WTC11 (cell line): ENCODE measurements at regions not wholly inside any gene's neighbourhood (a gene's known extent, or its start where the extent isn't known, plus 50 kb on each side); places are given as distances from the start of the nearest gene placed in this dataset.

ENCODE experiments used
- ATAC-seq: fragments of 200-7000 bp; cut with Tn5 transposase; 2 replicates; pipeline ENCODE4 v1.10.0; 2021; ENCODE audit warnings: mild to moderate bottlenecking, moderate library complexity
- CTCF ChIA-PET: fragments of 300-600 bp; sonication (Branson Sonifier 250); formaldehyde crosslinking; loops from one replicate; lab custom pipeline; 2021; ENCODE audit warnings: antibody characterized with exemption; lab: Charles Lee
- POLR2A ChIA-PET: fragments of 350-600 bp; sonication (Branson Sonifier 250); formaldehyde crosslinking; loops from one replicate; lab custom pipeline; 2021; ENCODE audit warnings: antibody characterized with exemption; lab: Charles Lee
- DNase-seq: peaks from one replicate; pipeline ENCODE4 v3.0.0; 2021; ENCODE audit warnings: low spot score
- H3K27ac Mint-ChIP-seq: 2 replicates; pipeline ENCODE4 v1.8.0; 2021; ENCODE audit warnings: mixed read lengths
- H3K27me3 Mint-ChIP-seq: 2 replicates; pipeline ENCODE4 v1.8.0; 2021; ENCODE audit warnings: low read depth, mild to moderate bottlenecking, moderate library complexity, mixed read lengths
- H3K36me3 Mint-ChIP-seq: 2 replicates; pipeline ENCODE4 v1.8.0; 2021; ENCODE audit warnings: mixed read lengths
- H3K4me1 Mint-ChIP-seq: 2 replicates; pipeline ENCODE4 v1.8.0; 2022; ENCODE audit warnings: mixed read lengths
- H3K4me3 Mint-ChIP-seq: 2 replicates; pipeline ENCODE4 v1.8.0; 2021; ENCODE audit warnings: mild to moderate bottlenecking, moderate library complexity, mixed read lengths
- H3K9me3 Mint-ChIP-seq: 2 replicates; pipeline ENCODE4 v1.8.0; 2021; ENCODE audit warnings: mixed read lengths
- AFF4 ChIP-seq: sonication (generic); formaldehyde crosslinking; IDR thresholded peaks from 2 replicates; pipeline ENCODE4 v1.8.1; 2023; ENCODE audit warnings: mild to moderate bottlenecking, missing genetic modification reagents, borderline replicate concordance
- ATF1 ChIP-seq: sonication (generic); formaldehyde crosslinking; IDR thresholded peaks from 2 replicates; pipeline ENCODE4 v1.8.1; 2023; ENCODE audit warnings: mild to moderate bottlenecking, moderate library complexity, missing genetic modification reagents
- GRHL2 ChIP-seq: fragments of 250-450 bp; sonication (Bioruptor Pico); IDR thresholded peaks from 2 replicates; pipeline ENCODE4 v1.8.0; 2022; ENCODE audit warnings: mild to moderate bottlenecking, moderate library complexity; ENCODE audit not compliant: insufficient replicate concordance, severe bottlenecking
- IRF1 ChIP-seq: sonication (generic); formaldehyde crosslinking; IDR thresholded peaks from 2 replicates; pipeline ENCODE4 v1.8.0; 2023; ENCODE audit warnings: missing genetic modification reagents
- JUN ChIP-seq: sonication (generic); formaldehyde crosslinking; IDR thresholded peaks from 2 replicates; pipeline ENCODE4 v1.8.0; 2023; ENCODE audit warnings: mild to moderate bottlenecking, missing genetic modification reagents
- MXD4 ChIP-seq: fragments of 250-450 bp; sonication (Bioruptor Pico); IDR thresholded peaks from 2 replicates; pipeline ENCODE4 v1.8.0; 2021; ENCODE audit warnings: mild to moderate bottlenecking, moderate library complexity, borderline replicate concordance
- NFE2L1 ChIP-seq: sonication (generic); formaldehyde crosslinking; IDR thresholded peaks from 2 replicates; pipeline ENCODE4 v1.8.1; 2023; ENCODE audit warnings: missing genetic modification reagents
- NR1H2 ChIP-seq: sonication (generic); formaldehyde crosslinking; IDR thresholded peaks from 2 replicates; pipeline ENCODE4 v1.9.0; 2021; ENCODE audit warnings: mild to moderate bottlenecking, moderate library complexity, missing genetic modification reagents
- PRDM15 ChIP-seq: sonication (generic); formaldehyde crosslinking; IDR thresholded peaks from 2 replicates; pipeline ENCODE4 v1.8.0; 2022; ENCODE audit warnings: missing genetic modification reagents
- PREB ChIP-seq: sonication (generic); formaldehyde crosslinking; IDR thresholded peaks from 2 replicates; pipeline ENCODE4 v1.8.1; 2022; ENCODE audit warnings: mild to moderate bottlenecking, missing genetic modification reagents, moderate library complexity, borderline replicate concordance
- SMAD3 ChIP-seq: sonication (generic); formaldehyde crosslinking; IDR thresholded peaks from 2 replicates; pipeline ENCODE4 v1.8.0; 2022; ENCODE audit warnings: missing genetic modification reagents, mild to moderate bottlenecking, borderline replicate concordance
- SMAD4 ChIP-seq: sonication (generic); formaldehyde crosslinking; IDR thresholded peaks from 2 replicates; pipeline ENCODE4 v1.8.0; 2022; ENCODE audit warnings: mild to moderate bottlenecking, missing genetic modification reagents
- TCF7 ChIP-seq: sonication (generic); formaldehyde crosslinking; IDR thresholded peaks from 2 replicates; pipeline ENCODE4 v1.8.0; 2022; ENCODE audit warnings: mild to moderate bottlenecking, low read depth, missing genetic modification reagents, moderate library complexity
- ZMAT4 ChIP-seq: fragments of 250-450 bp; sonication (Bioruptor Pico); IDR thresholded peaks from 2 replicates; pipeline ENCODE4 v1.9.0; 2021; ENCODE audit warnings: mild to moderate bottlenecking
- ZNF219 ChIP-seq: sonication (generic); formaldehyde crosslinking; IDR thresholded peaks from 2 replicates; pipeline ENCODE4 v1.8.0; 2023; ENCODE audit warnings: missing genetic modification reagents, mild to moderate bottlenecking, borderline replicate concordance
- ZNF232 ChIP-seq: sonication (generic); formaldehyde crosslinking; IDR thresholded peaks from 2 replicates; pipeline ENCODE4 v1.8.0; 2022; ENCODE audit warnings: mild to moderate bottlenecking, missing genetic modification reagents
- ZSCAN18 ChIP-seq: fragments of 250-450 bp; sonication (Bioruptor Pico); IDR thresholded peaks from 2 replicates; pipeline ENCODE4 v2.1.2; 2022; ENCODE audit warnings: mild to moderate bottlenecking, moderate library complexity

- ATAC-seq = no peak
- H3K9me3 Mint-ChIP-seq = no peaks in the 10 kb centered on the region
- POLR2A ChIA-PET = no interaction called here
- CTCF ChIA-PET = no interaction called here
- no peaks in the 10 kb centered on the region for H3K27me3 Mint-ChIP-seq
- no peak for DNase-seq
- no peak overlapping the region for H3K4me3 Mint-ChIP-seq
- no peaks in the 10 kb centered on the region for H3K36me3 Mint-ChIP-seq
- no peak overlapping the region for H3K27ac Mint-ChIP-seq
- no peak for TF ChIP-seq MXD4
- no peak for TF ChIP-seq JUN (CRISPR knock-in tag)
- TF ChIP-seq SMAD3 (CRISPR knock-in tag) = no peak
- no peak for TF ChIP-seq ZNF219 (CRISPR knock-in tag)
- no peak for TF ChIP-seq PREB (CRISPR knock-in tag)
- TF ChIP-seq ZNF232 (CRISPR knock-in tag) = no peak
- no peak for TF ChIP-seq SMAD4
- no peak for TF ChIP-seq GRHL2
- TF ChIP-seq ATF1 (CRISPR knock-in tag) = no peak
- TF ChIP-seq NFE2L1 (CRISPR knock-in tag) = no peak
- no peak for TF ChIP-seq TCF7
- no peak for TF ChIP-seq NR1H2 (CRISPR knock-in tag)
- TF ChIP-seq PRDM15 (CRISPR knock-in tag) = no peak
- TF ChIP-seq IRF1 (CRISPR knock-in tag) = no peak
- no peak for TF ChIP-seq ZMAT4 (CRISPR knock-in tag)
- no peak for TF ChIP-seq ZSCAN18 (CRISPR knock-in tag)
- no peak for TF ChIP-seq AFF4 (CRISPR knock-in tag)
- H3K4me1 Mint-ChIP-seq = 0 out of 2 replicates have a peak, but pooled peaks cover 2% of the 10 kb centered on the region
Observed at GRCh38 chr6:8361259-8361658, 74.1 kb downstream of the SLC35B3 start.
